DND-41 (cell line): ENCODE measurements at regions not wholly inside any gene's neighbourhood (a gene's known extent, or its start where the extent isn't known, plus 50 kb on each side); places are given as distances from the start of the nearest gene placed in this dataset.

Source experiments
- ATAC-seq: fragments of 200-7000 bp; cut with Tn5 transposase; 3 replicates; pipeline ENCODE4 v1.9.1; 2021; ENCODE audit warnings: low read depth; ENCODE audit not compliant: insufficient read depth
- DNase-seq: peaks from one replicate; pipeline ENCODE4 v3.0.0-alpha.2; 2020
- H2AFZ ChIP-seq: 2 replicates; pipeline ENCODE4 v1.6.0; 2012; ENCODE audit warnings: low read depth, low read length
- H3K27ac ChIP-seq: 2 replicates; pipeline ENCODE4 v1.5.1; 2012; ENCODE audit warnings: low read length, inconsistent platforms
- H3K27me3 ChIP-seq: fragments of 200-600 bp; sonication (generic); 2 replicates; pipeline ENCODE4 v1.6.0; 2012; ENCODE audit warnings: low read length, mild to moderate bottlenecking, inconsistent platforms; ENCODE audit not compliant: insufficient read depth, poor library complexity
- H3K36me3 ChIP-seq: 2 replicates; pipeline ENCODE4 v1.5.1; 2012; ENCODE audit warnings: low read length, inconsistent platforms; ENCODE audit not compliant: insufficient read depth
- H3K4me1 ChIP-seq: 2 replicates; pipeline ENCODE4 v1.5.1; 2012; ENCODE audit warnings: mild to moderate bottlenecking, low read length; ENCODE audit not compliant: insufficient read depth
- H3K4me2 ChIP-seq: 2 replicates; pipeline ENCODE4 v1.6.0; 2012; ENCODE audit warnings: mild to moderate bottlenecking, moderate library complexity, low read length, inconsistent platforms; ENCODE audit not compliant: insufficient read depth
- H3K4me3 ChIP-seq, 2 experiments: fragments of 200-600 bp in 1 of 2; shearing (Covaris generic) in 1 of 2; 2 replicates each; pipeline ENCODE4 v1.5.1; 2012 to 2016; ENCODE audit warnings: inconsistent platforms in 2 of 2, low read length in 2 of 2, mild to moderate bottlenecking in 2 of 2, low read depth in 1 of 2, moderate library complexity in 1 of 2
- H3K79me2 ChIP-seq: 2 replicates; pipeline ENCODE4 v1.6.0; 2012; ENCODE audit warnings: low read length, inconsistent platforms; ENCODE audit not compliant: insufficient read depth
- H3K9ac ChIP-seq: 2 replicates; pipeline ENCODE4 v1.6.0; 2012; ENCODE audit warnings: low read depth, mild to moderate bottlenecking, inconsistent platforms, low read length, moderate library complexity
- H3K9me3 ChIP-seq: 2 replicates; pipeline ENCODE4 v1.5.1; 2012; ENCODE audit warnings: low read length, moderate library complexity, mild to moderate bottlenecking, inconsistent platforms; ENCODE audit not compliant: insufficient read depth, severe bottlenecking
- H4K20me1 ChIP-seq: 2 replicates; pipeline ENCODE4 v1.6.0; 2012; ENCODE audit warnings: low read length; ENCODE audit not compliant: insufficient read depth
- CTCF ChIP-seq: IDR thresholded peaks from 2 replicates; pipeline ENCODE4 v1.5.1; 2012; ENCODE audit warnings: borderline replicate concordance, low read length, moderate library complexity, mild to moderate bottlenecking; ENCODE audit not compliant: poor library complexity, severe bottlenecking; ENCODE audit errors: extremely low read depth
- EZH2 ChIP-seq: IDR thresholded peaks from 3 replicates; pipeline ENCODE4 v1.6.1; 2012; ENCODE audit warnings: borderline replicate concordance, low read depth, mild to moderate bottlenecking, moderate library complexity, low read length, inconsistent platforms; ENCODE audit not compliant: severe bottlenecking

- H3K9me3 ChIP-seq, result no peaks in the 10 kb centered on the region
- no peaks in the 10 kb centered on the region for H4K20me1 ChIP-seq
- H3K79me2 ChIP-seq, result no peaks in the 10 kb centered on the region
- H3K4me3 ChIP-seq, result no peak overlapping the region
- no peak overlapping the region for H3K4me2 ChIP-seq
- H3K27me3 ChIP-seq, result peaks cover 4% of the 10 kb centered on the region
- no peaks in the 10 kb centered on the region for H3K36me3 ChIP-seq
- H2AFZ ChIP-seq, result no peak overlapping the region
- H3K27ac ChIP-seq, result no peak overlapping the region
- no peaks in the 10 kb centered on the region for H3K4me1 ChIP-seq
- no peak overlapping the region for H3K9ac ChIP-seq
- DNase-seq (no peak), ATAC-seq (no peak)
- TF ChIP-seq EZH2 (no peak), CTCF (no peak)
These were observed 319.9 kb downstream of the AEBP2 start for GRCh38 chr12:19759227-19759626.

- Histone ChIP-seq H3K79me2 (no peaks in the 10 kb centered on the region), H3K9ac (no peak overlapping the region), H3K4me2 (no peak overlapping the region), H4K20me1 (no peaks in the 10 kb centered on the region), H3K9me3 (no peaks in the 10 kb centered on the region), H3K4me1 (no peaks in the 10 kb centered on the region), H2AFZ (no peak overlapping the region), H3K4me3 (no peak overlapping the region), H3K36me3 (no peaks in the 10 kb centered on the region), H3K27me3 (peaks cover 4% of the 10 kb centered on the region), H3K27ac (no peak overlapping the region)
- no peak for ATAC-seq
- no peak for TF ChIP-seq CTCF
- TF ChIP-seq EZH2, result no peak
- no peak for DNase-seq
These were observed 321.3 kb downstream of the AEBP2 start for GRCh38 chr12:19760611-19761010.

GRCh38 chr12:19761463-19761862 lies 322.2 kb downstream of the AEBP2 start:
- Histone ChIP-seq H3K36me3 (no peaks in the 10 kb centered on the region), H3K79me2 (no peaks in the 10 kb centered on the region), H2AFZ (no peak overlapping the region), H3K27me3 (peaks cover 4% of the 10 kb centered on the region), H3K4me2 (no peak overlapping the region), H3K27ac (no peak overlapping the region), H3K9ac (no peak overlapping the region), H4K20me1 (no peaks in the 10 kb centered on the region), H3K4me1 (no peaks in the 10 kb centered on the region), H3K4me3 (no peak overlapping the region), H3K9me3 (no peaks in the 10 kb centered on the region)
- TF ChIP-seq CTCF (no peak), EZH2 (no peak)
- DNase-seq (no peak), ATAC-seq (no peak)

GRCh38 chr12:19763488-19763887 lies 324.2 kb downstream of the AEBP2 start:
- ATAC-seq (no peak), DNase-seq (no peak)
- no peaks in the 10 kb centered on the region for H3K79me2 ChIP-seq
- H3K36me3 ChIP-seq, result no peaks in the 10 kb centered on the region
- no peaks in the 10 kb centered on the region for H3K4me1 ChIP-seq
- no peak overlapping the region for H3K9ac ChIP-seq
- H2AFZ ChIP-seq, result no peak overlapping the region
- no peak overlapping the region for H3K4me3 ChIP-seq
- H3K4me2 ChIP-seq, result no peak overlapping the region
- no peaks in the 10 kb centered on the region for H3K27me3 ChIP-seq
- H4K20me1 ChIP-seq, result no peaks in the 10 kb centered on the region
- H3K27ac ChIP-seq, result no peak overlapping the region
- TF ChIP-seq CTCF (no peak), EZH2 (no peak)
- no peaks in the 10 kb centered on the region for H3K9me3 ChIP-seq
